ENCODE measurements at regions not wholly inside any gene's neighbourhood (a gene's known extent, or its start where the extent isn't known, plus 50 kb on each side); places are given as distances from the start of the nearest gene placed in this dataset.

GRCh38 chr13:61766667-61767058, 351.0 kb upstream of the PCDH20 start:
- TF ChIP-seq CTCF (IDR thresholded peaks at IDR 0.05) (no peak), POLR2A (IDR thresholded peaks at IDR 0.05) (no peak)
